ENCODE measurements at regions not wholly inside any gene's neighbourhood (a gene's known extent, or its start where the extent isn't known, plus 50 kb on each side); places are given as distances from the start of the nearest gene placed in this dataset.
"Not testable (repeated sequence)": the region's sequence is repeated elsewhere in the genome, so short reads cannot be mapped to it uniquely, and the experiment has no call there.

- no peak for DNase-seq (ENCODE audit: low spot score)
These were observed 421.2 kb upstream of the EYS start for GRCh38 chr6:66128243-66128642.

- no peak for DNase-seq (ENCODE audit: low spot score)
These were observed 420.0 kb upstream of the EYS start for GRCh38 chr6:66127061-66127460.

GRCh38 chr6:66126358-66126757, 419.3 kb upstream of the EYS start:
- no peak for DNase-seq (ENCODE audit: low spot score)

- no peak for DNase-seq (ENCODE audit: low spot score)
These were observed 396.9 kb upstream of the EYS start for GRCh38 chr6:66103954-66104353.

- no peak for DNase-seq (ENCODE audit: low spot score)
These were observed 396.3 kb upstream of the EYS start for GRCh38 chr6:66103354-66103753.

GRCh38 chr6:66096679-66097078, 389.7 kb upstream of the EYS start:
- no peak for DNase-seq (ENCODE audit: low spot score)

GRCh38 chr6:66094615-66095014, 387.6 kb upstream of the EYS start:
- DNase-seq (ENCODE audit: low spot score): no peak

- not testable (repeated sequence) for DNase-seq (ENCODE audit: low spot score)
These were observed 385.3 kb upstream of the EYS start for GRCh38 chr6:66092306-66092705.

GRCh38 chr6:66086532-66086931, 379.5 kb upstream of the EYS start:
- no peak for DNase-seq (ENCODE audit: low spot score)

GRCh38 chr6:66082914-66083313, 375.9 kb upstream of the EYS start:
- no peak for DNase-seq (ENCODE audit: low spot score)

GRCh38 chr6:66068907-66069306, 361.9 kb upstream of the EYS start:
- no peak for DNase-seq (ENCODE audit: low spot score)

GRCh38 chr6:66068033-66068432, 361.0 kb upstream of the EYS start:
- no peak for DNase-seq (ENCODE audit: low spot score)

- no peak for DNase-seq (ENCODE audit: low spot score)
These were observed 358.3 kb upstream of the EYS start for GRCh38 chr6:66065313-66065712.

GRCh38 chr6:66057034-66057433, 350.0 kb upstream of the EYS start:
- DNase-seq (ENCODE audit: low spot score): no peak

GRCh38 chr6:66054967-66055366, 347.9 kb upstream of the EYS start:
- no peak for DNase-seq (ENCODE audit: low spot score)

- no peak for DNase-seq (ENCODE audit: low spot score)
These were observed 344.8 kb upstream of the EYS start for GRCh38 chr6:66051812-66052211.

- DNase-seq (ENCODE audit: low spot score): no peak
These were observed 341.9 kb upstream of the EYS start for GRCh38 chr6:66048684-66049474.

GRCh38 chr6:66032626-66033025, 325.6 kb upstream of the EYS start:
- DNase-seq (ENCODE audit: low spot score): no peak

GRCh38 chr6:66029391-66029790, 322.4 kb upstream of the EYS start:
- no peak for DNase-seq (ENCODE audit: low spot score)

GRCh38 chr6:65999288-65999791, 292.3 kb upstream of the EYS start:
- no peak for DNase-seq (ENCODE audit: low spot score)

- no peak for DNase-seq (ENCODE audit: low spot score)
These were observed 291.5 kb upstream of the EYS start for GRCh38 chr6:65998544-65998943.

GRCh38 chr6:65997539-65997938, 290.5 kb upstream of the EYS start:
- no peak for DNase-seq (ENCODE audit: low spot score)

- no peak for DNase-seq (ENCODE audit: low spot score)
These were observed 289.1 kb upstream of the EYS start for GRCh38 chr6:65996096-65996495.

- DNase-seq (ENCODE audit: low spot score): no peak
These were observed 282.6 kb upstream of the EYS start for GRCh38 chr6:65989676-65990075.

Measured in hepatic stellate cell (primary cell).